ENCODE measurements at regions not wholly inside any gene's neighbourhood (a gene's known extent, or its start where the extent isn't known, plus 50 kb on each side); places are given as distances from the start of the nearest gene placed in this dataset.

GRCh38 chr3:184488577-184488976 lies 73.0 kb upstream of the EPHB3 start:
- TF ChIP-seq EZH2phosphoT487 (IDR thresholded peaks at IDR 0.05; ENCODE audit: unreplicated experiment) (no peak), EZH2 (IDR thresholded peaks at IDR 0.05; ENCODE audit: low read depth, unreplicated experiment) (no peak), POLR2AphosphoS5 (IDR thresholded peaks at IDR 0.05; ENCODE audit: low read depth) (no peak), REST (IDR thresholded peaks at IDR 0.05; ENCODE audit: unreplicated experiment) (no peak)
- TF ChIP-seq, protein P1, sequence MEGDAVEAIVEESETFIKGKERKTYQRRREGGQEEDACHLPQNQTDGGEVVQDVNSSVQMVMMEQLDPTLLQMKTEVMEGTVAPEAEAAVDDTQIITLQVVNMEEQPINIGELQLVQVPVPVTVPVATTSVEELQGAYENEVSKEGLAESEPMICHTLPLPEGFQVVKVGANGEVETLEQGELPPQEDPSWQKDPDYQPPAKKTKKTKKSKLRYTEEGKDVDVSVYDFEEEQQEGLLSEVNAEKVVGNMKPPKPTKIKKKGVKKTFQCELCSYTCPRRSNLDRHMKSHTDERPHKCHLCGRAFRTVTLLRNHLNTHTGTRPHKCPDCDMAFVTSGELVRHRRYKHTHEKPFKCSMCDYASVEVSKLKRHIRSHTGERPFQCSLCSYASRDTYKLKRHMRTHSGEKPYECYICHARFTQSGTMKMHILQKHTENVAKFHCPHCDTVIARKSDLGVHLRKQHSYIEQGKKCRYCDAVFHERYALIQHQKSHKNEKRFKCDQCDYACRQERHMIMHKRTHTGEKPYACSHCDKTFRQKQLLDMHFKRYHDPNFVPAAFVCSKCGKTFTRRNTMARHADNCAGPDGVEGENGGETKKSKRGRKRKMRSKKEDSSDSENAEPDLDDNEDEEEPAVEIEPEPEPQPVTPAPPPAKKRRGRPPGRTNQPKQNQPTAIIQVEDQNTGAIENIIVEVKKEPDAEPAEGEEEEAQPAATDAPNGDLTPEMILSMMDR (conservative IDR thresholded peaks at IDR 0.05; ENCODE audit: low read depth in 2 of 2), result no peak
- TF ChIP-seq, protein P2, sequence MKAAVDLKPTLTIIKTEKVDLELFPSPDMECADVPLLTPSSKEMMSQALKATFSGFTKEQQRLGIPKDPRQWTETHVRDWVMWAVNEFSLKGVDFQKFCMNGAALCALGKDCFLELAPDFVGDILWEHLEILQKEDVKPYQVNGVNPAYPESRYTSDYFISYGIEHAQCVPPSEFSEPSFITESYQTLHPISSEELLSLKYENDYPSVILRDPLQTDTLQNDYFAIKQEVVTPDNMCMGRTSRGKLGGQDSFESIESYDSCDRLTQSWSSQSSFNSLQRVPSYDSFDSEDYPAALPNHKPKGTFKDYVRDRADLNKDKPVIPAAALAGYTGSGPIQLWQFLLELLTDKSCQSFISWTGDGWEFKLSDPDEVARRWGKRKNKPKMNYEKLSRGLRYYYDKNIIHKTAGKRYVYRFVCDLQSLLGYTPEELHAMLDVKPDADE (IDR thresholded peaks at IDR 0.05), result no peak

Measured in GM23338 (cell line).